Neural cell (in vitro differentiated cells): ENCODE measurements at regions not wholly inside any gene's neighbourhood (a gene's known extent, or its start where the extent isn't known, plus 50 kb on each side); places are given as distances from the start of the nearest gene placed in this dataset.
A peak's percentile ranks its signal among the peaks of the same experiment; 100 is the strongest.

Experiments
- CTCF ChIP-seq: fragments of 450-650 bp; IDR thresholded peaks from 2 replicates; pipeline ENCODE4 v1.5.1; 2014; ENCODE audit warnings: antibody characterized with exemption, mild to moderate bottlenecking, moderate library complexity; ENCODE audit not compliant: poor library complexity, severe bottlenecking
- EZH2 ChIP-seq: fragments of 200-600, 300-800 bp; shearing (Covaris generic), sonication (generic); IDR thresholded peaks from 2 replicates; pipeline ENCODE4 v1.6.1; 2014; ENCODE audit warnings: antibody characterized with exemption, low read length, borderline replicate concordance, mild to moderate bottlenecking; ENCODE audit not compliant: insufficient read depth, poor library complexity, severe bottlenecking
- POLR2AphosphoS5 ChIP-seq: IDR thresholded peaks from 2 replicates; pipeline ENCODE4 v1.6.1; 2012
- REST ChIP-seq: IDR thresholded peaks from 2 replicates; pipeline ENCODE4 v1.6.1; 2012; ENCODE audit warnings: borderline replicate concordance
- SMC3 ChIP-seq: fragments of 450-650 bp; conservative IDR thresholded peaks from 2 replicates; pipeline ENCODE4 v1.6.1; 2014; ENCODE audit warnings: antibody characterized with exemption, mild to moderate bottlenecking, moderate library complexity; ENCODE audit not compliant: poor library complexity

GRCh38 chr11:29119707-29120618, 896.9 kb downstream of the KCNA4 start:
- TF ChIP-seq CTCF: no peak
- no peak for TF ChIP-seq SMC3
- TF ChIP-seq POLR2AphosphoS5: peak; percentile 72
- TF ChIP-seq REST: no peak
- TF ChIP-seq EZH2: no peak
